Gastrocnemius medialis (tissue), 4 donors: ENCODE measurements at regions not wholly inside any gene's neighbourhood (a gene's known extent, or its start where the extent isn't known, plus 50 kb on each side); places are given as distances from the start of the nearest gene placed in this dataset.

Source experiments
- POLR2A ChIP-seq, 2 donors: fragments of 450-650 bp; IDR thresholded peaks; one replicate each; pipeline ENCODE4 v1.6.1; 2017; ENCODE audit warnings: antibody characterized with exemption in 2 of 2, mild to moderate bottlenecking in 2 of 2, moderate library complexity in 2 of 2
- TF ChIP-seq, protein P1 (sequence below), 5 experiments: fragments of 450-650 bp in 3 of 5; fragments of 200-600 bp in 2 of 5; sonication (generic) in 2 of 5; IDR thresholded peaks in 4 of 5; conservative IDR thresholded peaks in 1 of 5; 1 replicate in 4 of 5; 2 replicates in 1 of 5; pipeline ENCODE4 v1.5.1; 2016 to 2019; ENCODE audit warnings: antibody characterized with exemption in 5 of 5, mild to moderate bottlenecking in 3 of 5, moderate library complexity in 3 of 5

DNA sequence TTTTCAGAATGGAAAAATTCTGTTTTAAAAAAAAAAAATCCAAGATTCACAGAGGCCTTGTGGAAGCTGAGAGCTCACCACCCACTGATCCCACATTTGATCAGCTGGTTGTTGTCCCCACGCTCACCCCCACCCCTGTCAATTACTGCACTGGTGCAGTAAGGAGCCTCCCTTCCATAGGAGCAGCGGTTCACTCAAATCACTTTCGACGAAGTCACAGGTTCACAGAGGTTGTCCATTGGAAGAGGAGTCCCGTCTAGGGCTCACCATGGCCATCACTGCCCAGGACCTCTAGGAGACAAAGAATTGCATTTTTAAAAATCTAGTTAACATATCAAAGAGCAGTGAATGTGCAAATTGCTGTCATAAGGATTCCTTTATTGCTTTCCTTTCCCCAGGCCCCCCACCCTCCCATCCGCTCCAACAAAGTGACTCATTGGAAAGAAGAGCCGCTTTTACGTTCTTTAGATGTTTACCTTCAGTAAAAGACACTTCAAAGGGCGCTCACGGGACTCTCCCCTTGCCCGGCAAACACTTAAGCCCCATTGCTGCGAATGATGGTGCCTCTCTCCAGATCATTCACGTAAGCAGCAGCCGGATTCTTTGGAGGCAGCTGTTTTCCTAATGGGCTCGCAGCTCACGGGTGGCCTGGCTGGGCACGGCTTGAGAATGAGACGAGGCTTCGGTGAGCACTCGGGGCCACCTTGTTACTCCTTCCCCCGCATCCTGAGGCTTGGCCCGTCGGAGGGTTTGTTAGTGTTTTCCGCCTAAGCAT lies 165.5 kb upstream of the SALL3 start:
- TF ChIP-seq, protein P1, sequence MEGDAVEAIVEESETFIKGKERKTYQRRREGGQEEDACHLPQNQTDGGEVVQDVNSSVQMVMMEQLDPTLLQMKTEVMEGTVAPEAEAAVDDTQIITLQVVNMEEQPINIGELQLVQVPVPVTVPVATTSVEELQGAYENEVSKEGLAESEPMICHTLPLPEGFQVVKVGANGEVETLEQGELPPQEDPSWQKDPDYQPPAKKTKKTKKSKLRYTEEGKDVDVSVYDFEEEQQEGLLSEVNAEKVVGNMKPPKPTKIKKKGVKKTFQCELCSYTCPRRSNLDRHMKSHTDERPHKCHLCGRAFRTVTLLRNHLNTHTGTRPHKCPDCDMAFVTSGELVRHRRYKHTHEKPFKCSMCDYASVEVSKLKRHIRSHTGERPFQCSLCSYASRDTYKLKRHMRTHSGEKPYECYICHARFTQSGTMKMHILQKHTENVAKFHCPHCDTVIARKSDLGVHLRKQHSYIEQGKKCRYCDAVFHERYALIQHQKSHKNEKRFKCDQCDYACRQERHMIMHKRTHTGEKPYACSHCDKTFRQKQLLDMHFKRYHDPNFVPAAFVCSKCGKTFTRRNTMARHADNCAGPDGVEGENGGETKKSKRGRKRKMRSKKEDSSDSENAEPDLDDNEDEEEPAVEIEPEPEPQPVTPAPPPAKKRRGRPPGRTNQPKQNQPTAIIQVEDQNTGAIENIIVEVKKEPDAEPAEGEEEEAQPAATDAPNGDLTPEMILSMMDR (IDR thresholded peaks at IDR 0.05 in 4 of 5, conservative IDR thresholded peaks at IDR 0.05 in 1 of 5): no peak
- TF ChIP-seq POLR2A (IDR thresholded peaks at IDR 0.05): no peak
